ENCODE measurements at regions not wholly inside any gene's neighbourhood (a gene's known extent, or its start where the extent isn't known, plus 50 kb on each side); places are given as distances from the start of the nearest gene placed in this dataset.

- TF ChIP-seq CTCF (IDR thresholded peaks at IDR 0.05) (no peak), EP300 (IDR thresholded peaks at IDR 0.05) (no peak)
Measured at GRCh38 chr2:56803596-56803995, 619.8 kb downstream of the CCDC85A start.

Measured in ovary (tissue), 3 donors.